Astrocyte (in vitro differentiated cells and primary cell): ENCODE measurements at regions not wholly inside any gene's neighbourhood (a gene's known extent, or its start where the extent isn't known, plus 50 kb on each side); places are given as distances from the start of the nearest gene placed in this dataset.

ENCODE experiments used
- DNase-seq: peaks from one replicate; pipeline ENCODE4 v3.0.0-alpha.2; 2010; ENCODE audit warnings: low read depth
- FAIRE-seq: peaks from 2 replicates; lab custom pipeline; 2011; peaks lifted over from hg19 to GRCh38; lab: Jason Lieb, UNC
- H2AFZ ChIP-seq: 2 replicates; pipeline ENCODE4 v1.6.0; 2012; ENCODE audit warnings: low read depth, low read length, inconsistent platforms
- H3K27ac ChIP-seq: 2 replicates; pipeline ENCODE4 v1.5.1; 2011; ENCODE audit warnings: low read depth, low read length, inconsistent platforms
- H3K27me3 ChIP-seq: 2 replicates; pipeline ENCODE4 v1.6.0; 2011; ENCODE audit warnings: low read length, inconsistent platforms; ENCODE audit not compliant: insufficient read depth
- H3K36me3 ChIP-seq: 2 replicates; pipeline ENCODE4 v1.5.1; 2011; ENCODE audit warnings: low read length, inconsistent platforms; ENCODE audit not compliant: insufficient read depth
- H3K4me1 ChIP-seq: 2 replicates; pipeline ENCODE4 v1.5.1; 2011; ENCODE audit warnings: low read length, inconsistent platforms; ENCODE audit not compliant: insufficient read depth
- H3K4me2 ChIP-seq: 2 replicates; pipeline ENCODE4 v1.6.0; 2012; ENCODE audit warnings: low read length, inconsistent platforms
- H3K4me3 ChIP-seq: 2 replicates; pipeline ENCODE4 v1.5.1; 2011; ENCODE audit warnings: low read depth, mild to moderate bottlenecking, low read length, inconsistent platforms; ENCODE audit not compliant: insufficient read depth
- H3K79me2 ChIP-seq: 2 replicates; pipeline ENCODE4 v1.6.0; 2012; ENCODE audit warnings: mild to moderate bottlenecking, low read length, inconsistent platforms; ENCODE audit not compliant: insufficient read depth
- H3K9ac ChIP-seq: 2 replicates; pipeline ENCODE4 v1.6.0; 2012; ENCODE audit warnings: mild to moderate bottlenecking, low read length, inconsistent platforms
- H3K9me3 ChIP-seq: 2 replicates; pipeline ENCODE4 v1.5.1; 2012; ENCODE audit warnings: low read depth, mild to moderate bottlenecking, low read length, inconsistent platforms; ENCODE audit not compliant: insufficient read depth
- H4K20me1 ChIP-seq: 2 replicates; pipeline ENCODE4 v1.6.0; 2012; ENCODE audit warnings: low read length, inconsistent platforms; ENCODE audit not compliant: insufficient read depth
- H3K27ac Mint-ChIP-seq: one replicate; pipeline ENCODE4 v1.8.0; 2021; ENCODE audit warnings: mild to moderate bottlenecking, mixed read lengths; ENCODE audit not compliant: unreplicated experiment
- H3K27me3 Mint-ChIP-seq: one replicate; pipeline ENCODE4 v1.8.0; 2021; ENCODE audit warnings: low read depth, mixed read lengths; ENCODE audit not compliant: unreplicated experiment
- H3K36me3 Mint-ChIP-seq: one replicate; pipeline ENCODE4 v1.8.0; 2021; ENCODE audit warnings: low read depth, mixed read lengths; ENCODE audit not compliant: unreplicated experiment
- H3K4me1 Mint-ChIP-seq: one replicate; pipeline ENCODE4 v1.8.0; 2021; ENCODE audit warnings: low read depth, mixed read lengths; ENCODE audit not compliant: unreplicated experiment
- H3K4me3 Mint-ChIP-seq: one replicate; pipeline ENCODE4 v1.8.0; 2021; ENCODE audit warnings: mild to moderate bottlenecking, moderate library complexity, mixed read lengths; ENCODE audit not compliant: unreplicated experiment
- H3K9me3 Mint-ChIP-seq: one replicate; pipeline ENCODE4 v1.8.0; 2021; ENCODE audit warnings: mild to moderate bottlenecking, mixed read lengths; ENCODE audit not compliant: unreplicated experiment
- CTCF ChIP-seq: IDR thresholded peaks from 2 replicates; pipeline ENCODE4 v1.5.1; 2011; ENCODE audit warnings: low read depth, mild to moderate bottlenecking, inconsistent platforms, low read length, moderate library complexity; ENCODE audit not compliant: insufficient read depth
- EZH2 ChIP-seq: IDR thresholded peaks from 2 replicates; pipeline ENCODE4 v1.6.1; 2012; ENCODE audit warnings: mild to moderate bottlenecking, low read length, inconsistent platforms; ENCODE audit not compliant: insufficient read depth

- no peaks in the 10 kb centered on the region for H4K20me1 ChIP-seq
- H3K4me1 ChIP-seq: no peaks in the 10 kb centered on the region
- no peaks in the 10 kb centered on the region for H3K27me3 ChIP-seq
- no peaks in the 10 kb centered on the region for H3K79me2 ChIP-seq
- no peak overlapping the region for H3K4me2 ChIP-seq
- no peak overlapping the region for H3K4me3 ChIP-seq
- H3K4me1 Mint-ChIP-seq: no peaks in the 10 kb centered on the region
- TF ChIP-seq CTCF (no peak), EZH2 (no peak)
- no peak overlapping the region for H3K27ac Mint-ChIP-seq
- H3K27me3 Mint-ChIP-seq: no peaks in the 10 kb centered on the region
- H3K36me3 ChIP-seq: no peaks in the 10 kb centered on the region
- H3K9ac ChIP-seq: no peak overlapping the region
- DNase-seq (no peak), FAIRE-seq (no peak)
- no peak overlapping the region for H3K4me3 Mint-ChIP-seq
- no peak overlapping the region for H3K27ac ChIP-seq
- H2AFZ ChIP-seq: no peak overlapping the region
- H3K9me3 ChIP-seq: no peaks in the 10 kb centered on the region
- no peaks in the 10 kb centered on the region for H3K36me3 Mint-ChIP-seq
- no peaks in the 10 kb centered on the region for H3K9me3 Mint-ChIP-seq
Observed at GRCh38 chr4:132299841-132300240, 849.3 kb upstream of the PCDH10 start.

- Histone ChIP-seq H3K4me1 (no peaks in the 10 kb centered on the region), H3K36me3 (no peaks in the 10 kb centered on the region), H3K4me2 (no peak overlapping the region), H3K27me3 (no peaks in the 10 kb centered on the region), H4K20me1 (no peaks in the 10 kb centered on the region), H3K4me3 (no peak overlapping the region), H3K79me2 (no peaks in the 10 kb centered on the region), H3K27ac (no peak overlapping the region), H3K9me3 (no peaks in the 10 kb centered on the region), H2AFZ (no peak overlapping the region), H3K9ac (no peak overlapping the region)
- Mint-ChIP-seq H3K36me3 (no peaks in the 10 kb centered on the region), H3K4me3 (no peak overlapping the region), H3K9me3 (peaks cover 8% of the 10 kb centered on the region), H3K27ac (no peak overlapping the region), H3K27me3 (no peaks in the 10 kb centered on the region), H3K4me1 (no peaks in the 10 kb centered on the region)
- TF ChIP-seq CTCF (no peak), EZH2 (no peak)
- DNase-seq: no peak
- FAIRE-seq: no peak
Observed at GRCh38 chr4:132312521-132312920, 836.6 kb upstream of the PCDH10 start.

- Mint-ChIP-seq H3K27me3 (no peaks in the 10 kb centered on the region), H3K27ac (no peak overlapping the region), H3K4me1 (no peaks in the 10 kb centered on the region), H3K36me3 (no peaks in the 10 kb centered on the region), H3K4me3 (no peak overlapping the region), H3K9me3 (peaks cover 5% of the 10 kb centered on the region)
- Histone ChIP-seq H3K27ac (no peak overlapping the region), H3K4me3 (no peak overlapping the region), H3K79me2 (no peaks in the 10 kb centered on the region), H2AFZ (peak overlapping the region; percentile 32), H3K27me3 (no peaks in the 10 kb centered on the region), H3K36me3 (no peaks in the 10 kb centered on the region), H3K4me1 (no peaks in the 10 kb centered on the region), H3K9me3 (no peaks in the 10 kb centered on the region), H3K9ac (no peak overlapping the region), H4K20me1 (no peaks in the 10 kb centered on the region), H3K4me2 (no peak overlapping the region)
- DNase-seq (no peak), FAIRE-seq (no peak)
- TF ChIP-seq CTCF (no peak), EZH2 (no peak)
Observed at GRCh38 chr4:132313852-132314251, 835.2 kb upstream of the PCDH10 start.
